GM18499 (cell line): ENCODE measurements at regions not wholly inside any gene's neighbourhood (a gene's known extent, or its start where the extent isn't known, plus 50 kb on each side); places are given as distances from the start of the nearest gene placed in this dataset.
"Not testable (repeated sequence)": the region's sequence is repeated elsewhere in the genome, so short reads cannot be mapped to it uniquely, and the experiment has no call there.

Experiments used
- ATAC-seq: cut with Tn5 transposase; IDR thresholded peaks from one replicate; pipeline ENCODE4 v1.9.1; 2021; ENCODE audit warnings: moderate number of reproducible peaks; ENCODE audit not compliant: insufficient read depth, unreplicated experiment

GRCh38 chr5:89218364-89218763 lies 335.4 kb upstream of the MEF2C start:
- ATAC-seq, result no peak

- ATAC-seq, result no peak
Measured at GRCh38 chr5:89216606-89217005, 333.6 kb upstream of the MEF2C start.

DNA sequence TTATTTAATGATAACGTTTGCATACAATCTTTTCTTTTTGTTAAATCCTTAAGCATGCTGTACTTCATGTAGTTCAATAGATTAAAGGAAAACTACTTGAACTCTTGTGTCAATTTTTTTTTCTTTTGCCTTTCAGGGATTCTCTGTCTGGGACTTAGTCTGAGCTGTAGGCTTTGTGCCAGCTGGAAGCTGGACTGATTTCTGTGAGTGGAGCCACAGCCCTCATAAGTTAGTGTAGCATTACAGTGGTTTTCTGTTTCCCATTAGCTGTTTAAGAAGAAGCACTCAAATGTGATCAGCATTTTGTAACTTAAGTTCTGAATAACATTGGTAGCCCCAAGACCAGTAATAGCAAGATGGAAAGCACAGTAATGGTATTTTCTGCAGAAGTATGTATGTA lies 330.6 kb upstream of the MEF2C start:
- ATAC-seq, result no peak

GRCh38 chr5:89211836-89212235 lies 328.9 kb upstream of the MEF2C start:
- ATAC-seq, result no peak

GRCh38 chr5:89208811-89209210 lies 325.8 kb upstream of the MEF2C start:
- no peak for ATAC-seq

DNA sequence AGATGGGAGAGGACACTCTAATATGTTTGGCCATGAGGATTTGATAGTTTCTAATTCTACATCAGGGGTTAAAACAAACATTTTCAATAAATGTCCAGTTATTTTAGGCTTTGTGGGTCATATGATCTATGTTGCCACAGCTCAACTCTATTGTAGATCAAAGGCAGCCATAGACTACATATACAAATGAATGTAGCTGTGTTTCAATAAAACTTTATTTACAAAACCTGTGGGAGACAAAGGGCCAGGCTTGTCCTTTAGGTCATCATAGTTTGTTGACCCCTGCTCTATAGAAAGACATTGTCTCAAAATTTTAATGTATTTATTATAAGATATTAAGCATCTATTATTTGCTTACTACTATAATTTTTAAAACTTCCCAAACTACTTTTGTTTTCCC lies 325.4 kb upstream of the MEF2C start:
- no peak for ATAC-seq

DNA sequence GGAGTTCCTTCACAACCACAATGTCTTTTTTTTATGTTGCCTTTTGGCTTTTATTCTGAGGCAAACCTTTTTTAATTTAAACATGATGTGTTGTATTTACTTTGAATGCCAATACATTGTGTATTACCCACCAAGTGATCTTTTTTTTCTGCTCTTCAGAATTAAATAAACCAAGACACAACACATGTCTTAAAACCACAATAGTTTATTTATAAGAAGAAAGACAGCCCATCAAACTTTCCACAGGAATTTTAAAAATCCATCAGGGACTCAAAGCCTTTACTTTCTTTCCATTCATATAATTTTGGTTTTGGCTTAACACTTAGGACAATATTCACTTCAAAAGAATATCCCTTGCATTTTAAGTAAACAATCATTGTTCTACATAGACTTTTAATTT lies 321.8 kb upstream of the MEF2C start:
- no peak for ATAC-seq

DNA sequence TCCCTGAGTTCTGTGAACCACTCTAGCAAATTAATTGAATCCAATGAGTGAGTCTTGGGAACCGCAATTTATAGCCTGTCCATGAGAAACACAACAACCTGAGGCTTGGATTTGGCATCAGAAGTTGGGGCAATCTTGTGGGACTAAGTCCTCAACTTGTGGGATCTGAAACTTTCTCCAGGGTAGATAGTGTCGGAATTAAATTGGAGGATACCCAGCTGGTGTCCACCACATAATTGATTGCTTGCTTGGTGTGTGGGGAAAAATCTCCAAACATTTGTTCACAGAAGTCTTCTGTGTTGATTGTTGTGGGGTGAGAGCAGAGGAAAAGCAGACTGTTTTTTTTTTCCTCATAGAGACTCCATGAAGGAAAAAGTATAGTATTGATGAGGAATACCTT lies 320.6 kb upstream of the MEF2C start:
- no peak for ATAC-seq

GRCh38 chr5:89200899-89201298 lies 317.9 kb upstream of the MEF2C start:
- no peak for ATAC-seq

DNA sequence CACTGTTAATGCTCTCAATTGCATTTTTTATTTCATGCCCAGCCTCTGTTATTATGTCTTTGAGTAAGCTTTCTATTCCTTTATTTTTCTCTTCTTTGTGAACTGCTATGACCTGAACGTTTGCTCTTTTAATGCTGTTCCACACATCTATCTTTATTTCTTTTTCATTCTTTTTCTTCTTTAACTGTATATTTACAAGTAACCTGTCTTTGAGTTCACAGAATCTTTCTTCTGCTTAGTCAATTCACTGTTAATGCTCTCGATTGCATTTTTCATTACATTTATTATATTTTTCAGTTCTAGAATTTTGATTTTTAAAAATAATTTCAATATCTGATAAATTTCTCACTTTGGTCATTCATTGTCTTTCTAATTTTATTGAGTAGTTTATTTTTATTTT lies 316.3 kb upstream of the MEF2C start:
- no peak for ATAC-seq

GRCh38 chr5:89191374-89191773 lies 308.4 kb upstream of the MEF2C start:
- no peak for ATAC-seq

GRCh38 chr5:89190515-89191265 lies 307.7 kb upstream of the MEF2C start:
- no peak for ATAC-seq

- ATAC-seq, result no peak
Measured at GRCh38 chr5:89187883-89188465, 305.0 kb upstream of the MEF2C start.

DNA sequence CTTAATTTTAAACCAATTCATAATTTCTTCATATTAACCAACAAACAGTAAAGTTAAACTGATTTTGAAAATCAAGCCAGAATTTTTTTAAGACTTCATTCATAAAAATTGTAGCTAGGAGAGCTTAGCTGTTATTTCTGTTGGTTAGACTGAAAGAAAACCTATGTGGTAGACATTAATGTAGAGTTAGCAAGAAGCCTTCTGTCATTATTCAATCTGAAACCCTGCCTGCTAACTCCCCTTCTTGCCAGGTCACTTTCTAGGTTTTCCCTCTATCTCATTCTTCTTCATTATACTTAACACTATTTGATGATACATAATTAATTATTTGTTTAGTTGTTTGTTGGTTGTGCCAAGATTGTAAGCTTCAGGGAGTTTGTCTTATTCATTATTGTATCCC lies 304.3 kb upstream of the MEF2C start:
- no peak for ATAC-seq

- no peak for ATAC-seq
Measured at GRCh38 chr5:89181546-89181945, 298.6 kb upstream of the MEF2C start.

GRCh38 chr5:89179731-89180130 lies 296.7 kb upstream of the MEF2C start:
- ATAC-seq, result no peak

GRCh38 chr5:89178541-89178940 lies 295.6 kb upstream of the MEF2C start:
- no peak for ATAC-seq

GRCh38 chr5:89173528-89173927 lies 290.5 kb upstream of the MEF2C start:
- no peak for ATAC-seq

DNA sequence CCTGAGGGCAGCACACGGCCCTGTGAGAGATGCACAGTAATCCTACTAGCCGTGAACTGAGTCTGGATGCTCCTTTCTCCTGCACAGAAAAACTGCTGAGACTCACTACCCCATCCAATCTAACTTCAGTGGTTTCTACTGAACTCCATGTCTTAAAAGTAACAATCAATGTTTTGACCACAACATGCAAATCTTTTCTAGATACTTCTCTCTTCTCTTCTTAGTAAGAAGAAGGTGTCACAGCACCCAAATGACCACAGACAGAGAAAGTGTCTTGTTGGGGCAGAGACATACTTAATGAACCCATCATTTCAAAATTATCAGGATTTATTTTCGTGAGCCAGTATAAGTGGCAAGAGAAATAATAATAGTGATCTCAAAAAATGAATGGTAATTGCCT lies 285.8 kb upstream of the MEF2C start:
- ATAC-seq, result peak; percentile 74

- not testable (repeated sequence) for ATAC-seq
Measured at GRCh38 chr5:89164703-89165102, 281.7 kb upstream of the MEF2C start.

- no peak for ATAC-seq
Measured at GRCh38 chr5:89156226-89156625, 273.2 kb upstream of the MEF2C start.

DNA sequence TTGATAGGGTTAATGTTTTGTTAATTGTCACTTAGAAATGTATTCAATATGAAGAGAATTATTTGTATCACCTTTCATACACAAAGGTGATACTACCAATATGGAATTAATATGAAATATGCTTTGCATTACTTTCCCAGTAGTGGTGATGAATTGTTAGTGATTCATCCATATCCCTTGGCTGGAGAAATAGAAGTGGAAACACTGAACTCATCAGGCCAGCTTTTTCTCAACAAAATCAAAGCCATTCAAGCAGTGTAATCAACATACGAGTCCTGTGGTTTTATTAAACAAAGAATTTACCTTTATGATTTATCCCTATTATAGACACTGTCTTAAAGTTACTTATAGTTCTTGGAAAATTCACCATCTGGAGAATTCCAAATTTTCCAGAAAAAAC lies 264.0 kb upstream of the MEF2C start:
- no peak for ATAC-seq
